ENCODE measurements at regions not wholly inside any gene's neighbourhood (a gene's known extent, or its start where the extent isn't known, plus 50 kb on each side); places are given as distances from the start of the nearest gene placed in this dataset.

- no peak overlapping the region for H3K27ac ChIP-seq
- no peaks in the 10 kb centered on the region for H3K4me1 ChIP-seq
- TF ChIP-seq POLR2A (IDR thresholded peaks at IDR 0.05) = no peak
- TF ChIP-seq, protein P1, sequence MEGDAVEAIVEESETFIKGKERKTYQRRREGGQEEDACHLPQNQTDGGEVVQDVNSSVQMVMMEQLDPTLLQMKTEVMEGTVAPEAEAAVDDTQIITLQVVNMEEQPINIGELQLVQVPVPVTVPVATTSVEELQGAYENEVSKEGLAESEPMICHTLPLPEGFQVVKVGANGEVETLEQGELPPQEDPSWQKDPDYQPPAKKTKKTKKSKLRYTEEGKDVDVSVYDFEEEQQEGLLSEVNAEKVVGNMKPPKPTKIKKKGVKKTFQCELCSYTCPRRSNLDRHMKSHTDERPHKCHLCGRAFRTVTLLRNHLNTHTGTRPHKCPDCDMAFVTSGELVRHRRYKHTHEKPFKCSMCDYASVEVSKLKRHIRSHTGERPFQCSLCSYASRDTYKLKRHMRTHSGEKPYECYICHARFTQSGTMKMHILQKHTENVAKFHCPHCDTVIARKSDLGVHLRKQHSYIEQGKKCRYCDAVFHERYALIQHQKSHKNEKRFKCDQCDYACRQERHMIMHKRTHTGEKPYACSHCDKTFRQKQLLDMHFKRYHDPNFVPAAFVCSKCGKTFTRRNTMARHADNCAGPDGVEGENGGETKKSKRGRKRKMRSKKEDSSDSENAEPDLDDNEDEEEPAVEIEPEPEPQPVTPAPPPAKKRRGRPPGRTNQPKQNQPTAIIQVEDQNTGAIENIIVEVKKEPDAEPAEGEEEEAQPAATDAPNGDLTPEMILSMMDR (IDR thresholded peaks at IDR 0.05) = no peak
- no peaks in the 10 kb centered on the region for H3K36me3 ChIP-seq
- H3K4me3 ChIP-seq = no peak overlapping the region
- no peak for DNase-seq
- no peaks in the 10 kb centered on the region for H3K9me3 ChIP-seq
- no peaks in the 10 kb centered on the region for H3K27me3 ChIP-seq
Measured at GRCh38 chr3:13213911-13214846, 140.9 kb upstream of the IQSEC1 start.

DNA sequence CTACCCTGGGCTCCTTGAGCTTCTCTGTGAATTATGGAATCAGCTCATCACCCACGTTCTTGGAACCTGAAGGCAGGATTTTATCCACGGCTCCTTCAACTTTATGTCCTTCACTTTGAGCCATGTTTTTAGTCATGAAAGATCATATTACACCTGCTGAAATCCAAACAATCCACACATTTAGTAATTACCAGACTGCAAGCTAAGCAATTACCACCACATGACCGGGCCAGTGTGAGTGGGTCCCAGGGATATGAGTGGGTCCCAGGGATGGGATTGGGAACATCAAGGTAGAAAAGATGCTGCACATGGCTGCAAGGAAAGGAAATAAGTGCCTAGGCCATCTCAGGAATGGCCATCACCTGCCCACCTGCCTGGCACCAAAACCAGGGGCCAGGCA lies 140.3 kb upstream of the IQSEC1 start:
- TF ChIP-seq, protein P1 (IDR thresholded peaks at IDR 0.05) = no peak
- TF ChIP-seq POLR2A (IDR thresholded peaks at IDR 0.05) = no peak
- DNase-seq = no peak
- no peaks in the 10 kb centered on the region for H3K27me3 ChIP-seq
- H3K9me3 ChIP-seq = no peaks in the 10 kb centered on the region
- no peak overlapping the region for H3K27ac ChIP-seq
- no peaks in the 10 kb centered on the region for H3K4me1 ChIP-seq
- no peak overlapping the region for H3K4me3 ChIP-seq
- no peaks in the 10 kb centered on the region for H3K36me3 ChIP-seq

DNA sequence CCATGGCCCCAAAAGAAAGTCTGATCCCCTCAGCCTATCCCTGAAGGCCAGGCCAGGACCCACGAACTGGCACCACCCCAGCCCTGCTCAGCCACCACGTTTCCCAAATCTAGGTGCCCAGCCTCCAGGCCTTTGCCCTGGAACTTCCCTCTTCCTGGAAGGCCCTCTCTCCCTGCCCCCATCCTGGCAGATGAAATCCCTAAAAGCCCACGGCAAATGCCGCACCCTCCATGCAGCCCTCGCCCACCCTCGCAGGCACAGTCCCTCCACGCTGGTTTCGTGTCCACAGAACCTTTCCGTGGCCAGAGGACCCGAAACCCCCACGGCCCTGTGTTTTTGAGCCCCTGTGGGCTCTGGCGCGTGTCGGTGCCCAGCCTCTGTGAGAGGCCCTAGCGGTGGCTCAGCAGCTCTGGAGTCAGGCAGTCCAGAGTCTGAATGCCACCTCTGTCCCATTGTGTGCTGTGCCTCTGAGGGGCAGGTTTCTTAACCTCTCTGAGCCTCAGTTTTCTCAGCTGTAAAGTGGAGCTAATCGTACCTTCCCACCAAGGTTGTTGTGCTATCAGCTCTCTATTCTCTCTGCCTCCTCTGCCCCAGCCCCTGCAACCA lies 138.5 kb upstream of the IQSEC1 start:
- no peak for DNase-seq
- no peak for TF ChIP-seq POLR2A (IDR thresholded peaks at IDR 0.05)
- TF ChIP-seq, protein P1 (IDR thresholded peaks at IDR 0.05) = no peak
- Histone ChIP-seq H3K27me3 (no peaks in the 10 kb centered on the region), H3K4me1 (no peaks in the 10 kb centered on the region), H3K4me3 (no peak overlapping the region), H3K27ac (no peak overlapping the region), H3K9me3 (no peaks in the 10 kb centered on the region), H3K36me3 (no peaks in the 10 kb centered on the region)

DNA sequence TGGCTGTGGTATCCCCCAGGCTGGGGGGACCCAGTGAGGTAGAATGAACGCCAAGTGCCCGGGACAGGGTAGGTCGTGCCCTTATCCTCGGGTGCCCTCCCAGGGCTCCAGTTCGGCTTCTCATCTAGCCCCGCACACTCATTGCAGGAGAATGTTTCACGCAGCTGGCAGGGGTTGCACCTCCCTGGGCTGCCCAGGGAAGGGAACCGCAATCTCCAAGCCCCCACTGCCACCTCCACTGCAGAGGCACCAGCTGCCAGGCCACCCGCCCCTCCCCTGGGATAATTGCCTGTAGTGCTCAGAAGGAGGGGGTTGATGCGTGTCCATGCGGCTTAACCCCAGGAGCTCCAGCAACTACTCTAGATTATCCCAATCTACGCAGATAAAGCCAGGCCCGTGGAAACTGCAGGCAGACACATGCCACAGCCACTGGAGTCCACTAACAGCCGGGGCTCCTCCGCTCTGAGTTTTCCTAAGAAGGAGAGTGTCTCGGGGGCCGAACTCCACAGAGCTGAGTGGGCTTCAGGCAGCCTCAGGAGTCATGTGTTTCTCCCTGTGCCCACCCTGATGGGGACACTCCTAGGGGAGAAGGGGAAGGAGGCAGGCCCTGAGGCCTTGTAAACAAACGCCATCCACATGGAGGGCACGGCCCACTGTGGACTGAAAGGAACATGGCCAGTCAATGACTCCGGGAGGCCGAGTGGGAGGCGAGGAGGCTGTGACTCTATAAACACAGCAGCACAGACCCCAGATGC lies 137.2 kb upstream of the IQSEC1 start:
- Histone ChIP-seq H3K4me1 (no peaks in the 10 kb centered on the region), H3K9me3 (no peaks in the 10 kb centered on the region), H3K27ac (no peak overlapping the region), H3K27me3 (no peaks in the 10 kb centered on the region), H3K36me3 (no peaks in the 10 kb centered on the region), H3K4me3 (no peak overlapping the region)
- DNase-seq = no peak
- TF ChIP-seq, protein P1 (IDR thresholded peaks at IDR 0.05) = no peak
- TF ChIP-seq POLR2A (IDR thresholded peaks at IDR 0.05) = no peak

GRCh38 chr3:13209634-13209997 lies 136.4 kb upstream of the IQSEC1 start:
- Histone ChIP-seq H3K4me1 (no peaks in the 10 kb centered on the region), H3K9me3 (no peaks in the 10 kb centered on the region), H3K27ac (no peak overlapping the region), H3K27me3 (no peaks in the 10 kb centered on the region), H3K36me3 (no peaks in the 10 kb centered on the region), H3K4me3 (no peak overlapping the region)
- no peak for DNase-seq
- no peak for TF ChIP-seq POLR2A (IDR thresholded peaks at IDR 0.05)
- TF ChIP-seq, protein P1 (IDR thresholded peaks at IDR 0.05) = no peak

Measured in Peyer's patch (tissue), 4 donors.